ENCODE measurements at regions not wholly inside any gene's neighbourhood (a gene's known extent, or its start where the extent isn't known, plus 50 kb on each side); places are given as distances from the start of the nearest gene placed in this dataset.

GRCh38 chr15:75140080-75140879, 61.4 kb upstream of the C15orf39 start (continued):
- TF ChIP-seq, protein P1, sequence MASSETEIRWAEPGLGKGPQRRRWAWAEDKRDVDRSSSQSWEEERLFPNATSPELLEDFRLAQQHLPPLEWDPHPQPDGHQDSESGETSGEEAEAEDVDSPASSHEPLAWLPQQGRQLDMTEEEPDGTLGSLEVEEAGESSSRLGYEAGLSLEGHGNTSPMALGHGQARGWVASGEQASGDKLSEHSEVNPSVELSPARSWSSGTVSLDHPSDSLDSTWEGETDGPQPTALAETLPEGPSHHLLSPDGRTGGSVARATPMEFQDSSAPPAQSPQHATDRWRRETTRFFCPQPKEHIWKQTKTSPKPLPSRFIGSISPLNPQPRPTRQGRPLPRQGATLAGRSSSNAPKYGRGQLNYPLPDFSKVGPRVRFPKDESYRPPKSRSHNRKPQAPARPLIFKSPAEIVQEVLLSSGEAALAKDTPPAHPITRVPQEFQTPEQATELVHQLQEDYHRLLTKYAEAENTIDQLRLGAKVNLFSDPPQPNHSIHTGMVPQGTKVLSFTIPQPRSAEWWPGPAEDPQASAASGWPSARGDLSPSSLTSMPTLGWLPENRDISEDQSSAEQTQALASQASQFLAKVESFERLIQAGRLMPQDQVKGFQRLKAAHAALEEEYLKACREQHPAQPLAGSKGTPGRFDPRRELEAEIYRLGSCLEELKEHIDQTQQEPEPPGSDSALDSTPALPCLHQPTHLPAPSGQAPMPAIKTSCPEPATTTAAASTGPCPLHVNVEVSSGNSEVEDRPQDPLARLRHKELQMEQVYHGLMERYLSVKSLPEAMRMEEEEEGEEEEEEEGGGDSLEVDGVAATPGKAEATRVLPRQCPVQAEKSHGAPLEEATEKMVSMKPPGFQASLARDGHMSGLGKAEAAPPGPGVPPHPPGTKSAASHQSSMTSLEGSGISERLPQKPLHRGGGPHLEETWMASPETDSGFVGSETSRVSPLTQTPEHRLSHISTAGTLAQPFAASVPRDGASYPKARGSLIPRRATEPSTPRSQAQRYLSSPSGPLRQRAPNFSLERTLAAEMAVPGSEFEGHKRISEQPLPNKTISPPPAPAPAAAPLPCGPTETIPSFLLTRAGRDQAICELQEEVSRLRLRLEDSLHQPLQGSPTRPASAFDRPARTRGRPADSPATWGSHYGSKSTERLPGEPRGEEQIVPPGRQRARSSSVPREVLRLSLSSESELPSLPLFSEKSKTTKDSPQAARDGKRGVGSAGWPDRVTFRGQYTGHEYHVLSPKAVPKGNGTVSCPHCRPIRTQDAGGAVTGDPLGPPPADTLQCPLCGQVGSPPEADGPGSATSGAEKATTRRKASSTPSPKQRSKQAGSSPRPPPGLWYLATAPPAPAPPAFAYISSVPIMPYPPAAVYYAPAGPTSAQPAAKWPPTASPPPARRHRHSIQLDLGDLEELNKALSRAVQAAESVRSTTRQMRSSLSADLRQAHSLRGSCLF (CRISPR knock-in tag; IDR thresholded peaks at IDR 0.05; ENCODE audit: borderline replicate concordance), result no peak
- TF ChIP-seq, protein P2, sequence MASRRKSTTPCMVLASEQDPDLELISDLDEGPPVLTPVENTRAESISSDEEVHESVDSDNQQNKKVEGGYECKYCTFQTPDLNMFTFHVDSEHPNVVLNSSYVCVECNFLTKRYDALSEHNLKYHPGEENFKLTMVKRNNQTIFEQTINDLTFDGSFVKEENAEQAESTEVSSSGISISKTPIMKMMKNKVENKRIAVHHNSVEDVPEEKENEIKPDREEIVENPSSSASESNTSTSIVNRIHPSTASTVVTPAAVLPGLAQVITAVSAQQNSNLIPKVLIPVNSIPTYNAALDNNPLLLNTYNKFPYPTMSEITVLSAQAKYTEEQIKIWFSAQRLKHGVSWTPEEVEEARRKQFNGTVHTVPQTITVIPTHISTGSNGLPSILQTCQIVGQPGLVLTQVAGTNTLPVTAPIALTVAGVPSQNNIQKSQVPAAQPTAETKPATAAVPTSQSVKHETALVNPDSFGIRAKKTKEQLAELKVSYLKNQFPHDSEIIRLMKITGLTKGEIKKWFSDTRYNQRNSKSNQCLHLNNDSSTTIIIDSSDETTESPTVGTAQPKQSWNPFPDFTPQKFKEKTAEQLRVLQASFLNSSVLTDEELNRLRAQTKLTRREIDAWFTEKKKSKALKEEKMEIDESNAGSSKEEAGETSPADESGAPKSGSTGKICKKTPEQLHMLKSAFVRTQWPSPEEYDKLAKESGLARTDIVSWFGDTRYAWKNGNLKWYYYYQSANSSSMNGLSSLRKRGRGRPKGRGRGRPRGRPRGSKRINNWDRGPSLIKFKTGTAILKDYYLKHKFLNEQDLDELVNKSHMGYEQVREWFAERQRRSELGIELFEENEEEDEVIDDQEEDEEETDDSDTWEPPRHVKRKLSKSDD (CRISPR knock-in tag; IDR thresholded peaks at IDR 0.05; ENCODE audit: low read depth), result 0 out of 2 replicates have a peak, but pooled peaks have one; percentile 73
- TF ChIP-seq GPN1 (CRISPR knock-in tag; IDR thresholded peaks at IDR 0.05; ENCODE audit: borderline replicate concordance) (no peak), ZFP37 (CRISPR knock-in tag; IDR thresholded peaks at IDR 0.05; ENCODE audit: borderline replicate concordance) (no peak), ZSCAN12 (CRISPR knock-in tag; IDR thresholded peaks at IDR 0.05) (no peak), NFRKB (IDR thresholded peaks at IDR 0.05) (no peak), TFAP4 (IDR thresholded peaks at IDR 0.05; ENCODE audit: borderline replicate concordance, low read depth) (peak; percentile 90; the same call in 1 of the 2 replicates), BCL6 (CRISPR knock-in tag; IDR thresholded peaks at IDR 0.05) (peak; percentile 81), DPF2 (CRISPR knock-in tag; IDR thresholded peaks at IDR 0.05; ENCODE audit: borderline replicate concordance, low read depth) (peak; percentile 97), ZKSCAN1 (IDR thresholded peaks at IDR 0.05; ENCODE audit: low read length) (no peak), MZF1 (CRISPR knock-in tag; IDR thresholded peaks at IDR 0.05; ENCODE audit: borderline replicate concordance) (no peak), ZNF7 (CRISPR knock-in tag; IDR thresholded peaks at IDR 0.05) (peak; percentile 69), ZNF879 (CRISPR knock-in tag; IDR thresholded peaks at IDR 0.05) (no peak)
- TF ChIP-seq, protein P3, sequence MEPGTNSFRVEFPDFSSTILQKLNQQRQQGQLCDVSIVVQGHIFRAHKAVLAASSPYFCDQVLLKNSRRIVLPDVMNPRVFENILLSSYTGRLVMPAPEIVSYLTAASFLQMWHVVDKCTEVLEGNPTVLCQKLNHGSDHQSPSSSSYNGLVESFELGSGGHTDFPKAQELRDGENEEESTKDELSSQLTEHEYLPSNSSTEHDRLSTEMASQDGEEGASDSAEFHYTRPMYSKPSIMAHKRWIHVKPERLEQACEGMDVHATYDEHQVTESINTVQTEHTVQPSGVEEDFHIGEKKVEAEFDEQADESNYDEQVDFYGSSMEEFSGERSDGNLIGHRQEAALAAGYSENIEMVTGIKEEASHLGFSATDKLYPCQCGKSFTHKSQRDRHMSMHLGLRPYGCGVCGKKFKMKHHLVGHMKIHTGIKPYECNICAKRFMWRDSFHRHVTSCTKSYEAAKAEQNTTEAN (CRISPR knock-in tag; conservative IDR thresholded peaks at IDR 0.05), result peak; percentile 75; the same call in 1 of the 2 replicates
- TF ChIP-seq, protein P4, sequence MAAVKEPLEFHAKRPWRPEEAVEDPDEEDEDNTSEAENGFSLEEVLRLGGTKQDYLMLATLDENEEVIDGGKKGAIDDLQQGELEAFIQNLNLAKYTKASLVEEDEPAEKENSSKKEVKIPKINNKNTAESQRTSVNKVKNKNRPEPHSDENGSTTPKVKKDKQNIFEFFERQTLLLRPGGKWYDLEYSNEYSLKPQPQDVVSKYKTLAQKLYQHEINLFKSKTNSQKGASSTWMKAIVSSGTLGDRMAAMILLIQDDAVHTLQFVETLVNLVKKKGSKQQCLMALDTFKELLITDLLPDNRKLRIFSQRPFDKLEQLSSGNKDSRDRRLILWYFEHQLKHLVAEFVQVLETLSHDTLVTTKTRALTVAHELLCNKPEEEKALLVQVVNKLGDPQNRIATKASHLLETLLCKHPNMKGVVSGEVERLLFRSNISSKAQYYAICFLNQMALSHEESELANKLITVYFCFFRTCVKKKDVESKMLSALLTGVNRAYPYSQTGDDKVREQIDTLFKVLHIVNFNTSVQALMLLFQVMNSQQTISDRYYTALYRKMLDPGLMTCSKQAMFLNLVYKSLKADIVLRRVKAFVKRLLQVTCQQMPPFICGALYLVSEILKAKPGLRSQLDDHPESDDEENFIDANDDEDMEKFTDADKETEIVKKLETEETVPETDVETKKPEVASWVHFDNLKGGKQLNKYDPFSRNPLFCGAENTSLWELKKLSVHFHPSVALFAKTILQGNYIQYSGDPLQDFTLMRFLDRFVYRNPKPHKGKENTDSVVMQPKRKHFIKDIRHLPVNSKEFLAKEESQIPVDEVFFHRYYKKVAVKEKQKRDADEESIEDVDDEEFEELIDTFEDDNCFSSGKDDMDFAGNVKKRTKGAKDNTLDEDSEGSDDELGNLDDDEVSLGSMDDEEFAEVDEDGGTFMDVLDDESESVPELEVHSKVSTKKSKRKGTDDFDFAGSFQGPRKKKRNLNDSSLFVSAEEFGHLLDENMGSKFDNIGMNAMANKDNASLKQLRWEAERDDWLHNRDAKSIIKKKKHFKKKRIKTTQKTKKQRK (IDR thresholded peaks at IDR 0.05; ENCODE audit: low read length), result no peak

Data from HepG2 (cell line).